HG02938 (cell line): ENCODE measurements at regions not wholly inside any gene's neighbourhood (a gene's known extent, or its start where the extent isn't known, plus 50 kb on each side); places are given as distances from the start of the nearest gene placed in this dataset.

ENCODE experiments used
- ATAC-seq: cut with Tn5 transposase; IDR thresholded peaks from one replicate; pipeline ENCODE4 v1.9.1; 2021; ENCODE audit warnings: mild to moderate bottlenecking, moderate library complexity; ENCODE audit not compliant: unreplicated experiment

GRCh38 chr4:101596781-101597552 is 193.6 kb upstream of the BANK1 start:
- ATAC-seq: no peak

- ATAC-seq: no peak
These were observed 195.9 kb upstream of the BANK1 start for GRCh38 chr4:101594588-101594987.

GRCh38 chr4:101593666-101594065 is 196.9 kb upstream of the BANK1 start:
- ATAC-seq: no peak

DNA sequence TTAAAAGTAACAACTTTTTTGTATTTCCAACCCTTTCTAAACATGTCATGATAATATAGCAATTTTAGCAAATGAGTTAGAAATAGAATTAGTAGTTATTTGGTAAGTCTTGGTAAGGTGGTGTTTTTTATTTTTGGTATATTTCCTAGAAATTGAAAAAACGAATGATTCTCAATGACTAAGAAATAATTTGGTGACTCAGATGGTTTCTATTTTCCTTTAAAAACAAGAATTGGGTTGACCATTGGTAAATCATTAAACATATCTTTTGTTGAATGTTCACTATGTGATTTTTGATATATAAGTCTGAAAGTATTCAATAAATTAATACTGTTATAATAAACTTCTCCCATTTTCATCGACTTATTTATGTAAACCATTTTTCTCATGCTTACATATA is 206.2 kb upstream of the BANK1 start:
- no peak for ATAC-seq

DNA sequence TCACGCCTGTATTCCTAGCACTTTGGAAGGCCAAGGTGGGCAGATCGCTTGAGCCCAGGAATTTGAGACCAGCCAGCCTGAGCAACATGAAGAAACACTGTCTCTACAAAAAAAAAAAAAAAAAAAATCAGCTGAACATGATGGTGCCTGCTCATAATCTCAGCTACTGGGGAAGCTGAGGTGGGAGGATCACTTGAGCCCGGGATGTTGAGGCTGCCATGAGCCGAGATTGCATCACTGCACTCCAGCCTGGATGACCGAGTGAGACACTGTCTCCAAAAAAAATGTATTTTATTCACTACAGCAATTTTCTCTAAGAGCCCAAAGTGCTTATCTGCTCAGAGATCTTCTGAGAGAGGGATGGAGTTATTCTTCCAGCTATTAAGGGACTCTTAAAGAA is 215.8 kb upstream of the PPP3CA start:
- ATAC-seq: no peak

DNA sequence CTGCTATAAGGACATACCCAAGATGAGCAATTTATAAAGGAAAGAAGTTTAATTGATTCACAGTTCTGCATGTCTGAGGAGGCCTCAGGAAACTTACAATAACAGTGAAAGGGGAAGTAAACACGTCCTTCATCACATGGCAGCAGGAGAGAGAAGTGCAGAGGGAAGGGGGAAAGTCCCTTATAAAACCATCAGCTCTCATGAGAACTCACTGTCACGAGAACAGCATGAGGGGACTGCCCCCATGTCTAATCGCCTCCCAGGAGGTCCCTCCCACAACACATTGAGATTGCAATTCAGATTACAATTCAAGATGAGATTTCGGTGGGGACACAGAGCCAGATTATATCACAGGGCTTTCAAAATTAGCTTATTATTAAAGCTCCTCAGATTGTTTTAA is 209.5 kb upstream of the PPP3CA start:
- no peak for ATAC-seq

- no peak for ATAC-seq
These were observed 208.1 kb upstream of the PPP3CA start for GRCh38 chr4:101555341-101555880.

- ATAC-seq: no peak
These were observed 193.0 kb upstream of the PPP3CA start for GRCh38 chr4:101540336-101540735.

DNA sequence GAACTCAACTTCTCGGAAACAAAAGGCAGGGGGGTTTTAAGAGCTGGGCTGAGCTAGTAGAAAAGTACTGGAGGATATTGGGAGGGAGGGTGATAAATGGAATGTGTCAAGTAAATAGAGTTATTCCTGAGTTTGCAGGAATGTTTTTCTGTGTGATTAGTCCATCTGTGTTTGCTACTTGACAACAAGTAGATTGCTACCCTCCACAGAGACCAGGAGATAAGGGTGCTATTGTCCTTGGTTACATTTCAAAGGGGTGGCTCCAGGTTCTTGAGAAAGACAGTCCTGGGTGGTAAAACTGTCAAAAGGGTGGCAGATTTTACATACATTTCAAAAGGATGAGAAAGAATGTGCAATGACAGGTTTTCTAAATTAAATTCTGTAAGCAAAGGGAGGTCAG is 181.2 kb upstream of the PPP3CA start:
- ATAC-seq: no peak

GRCh38 chr4:101527188-101527587 is 179.9 kb upstream of the PPP3CA start:
- ATAC-seq: peak; percentile 91

DNA sequence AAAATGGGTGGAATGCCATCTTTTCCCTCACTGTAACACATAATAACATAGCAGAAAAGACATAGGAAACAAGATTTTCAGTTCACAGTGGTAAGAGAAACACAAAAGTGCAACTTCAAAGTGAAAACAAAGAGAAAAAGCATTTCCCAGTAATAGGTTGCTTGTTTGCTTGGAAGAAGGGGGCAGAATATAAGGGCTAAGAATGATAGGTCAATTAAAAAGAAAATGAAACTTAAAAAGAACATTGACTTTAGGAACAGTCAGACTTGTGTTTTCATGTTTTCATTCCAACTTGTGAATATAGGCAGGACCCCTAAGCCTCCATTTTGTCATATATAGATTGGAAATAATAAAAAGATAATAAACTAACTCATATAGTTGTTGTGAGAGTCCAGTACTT is 168.2 kb upstream of the PPP3CA start:
- ATAC-seq: no peak

DNA sequence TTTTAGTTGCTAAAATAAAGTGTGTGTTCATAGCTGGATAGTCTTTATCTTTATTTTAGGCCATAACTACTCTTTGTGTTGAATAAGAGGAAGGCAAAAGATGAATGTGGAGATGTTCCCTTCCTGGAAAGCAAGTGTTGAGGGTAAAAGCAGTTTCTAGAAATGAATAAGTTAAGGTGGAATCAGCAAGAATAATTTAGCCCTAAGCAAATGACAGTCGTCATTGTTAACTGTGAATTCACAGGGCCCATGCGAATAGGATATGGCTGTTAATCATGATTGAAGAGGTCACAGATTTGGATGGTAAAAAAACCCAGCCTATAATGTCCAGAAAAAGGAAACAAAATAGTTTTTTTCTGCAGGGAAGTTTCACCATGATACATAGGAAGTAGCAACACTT is 167.8 kb upstream of the PPP3CA start:
- ATAC-seq: no peak

GRCh38 chr4:101512416-101512815 is 165.1 kb upstream of the PPP3CA start:
- ATAC-seq: no peak

DNA sequence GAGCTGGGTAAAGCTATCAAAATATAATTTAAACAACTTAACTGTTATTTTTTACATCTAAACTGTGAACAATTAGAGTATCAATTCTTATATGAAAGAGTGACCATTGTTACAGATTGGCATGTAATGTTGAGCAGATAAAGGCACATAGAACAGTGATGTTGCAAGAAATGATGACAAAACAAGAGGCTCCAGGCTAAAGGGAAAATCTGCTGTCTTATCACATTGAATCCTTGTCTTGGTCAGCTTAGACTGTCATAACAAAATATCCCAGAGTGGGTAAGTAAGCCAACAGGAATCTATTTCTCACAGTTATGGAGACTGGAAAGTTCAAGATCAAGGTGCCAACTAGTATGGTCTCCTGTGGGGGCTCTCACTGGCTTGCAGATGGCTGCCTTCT is 154.1 kb upstream of the PPP3CA start:
- ATAC-seq: no peak

GRCh38 chr4:101500742-101501141 is 153.4 kb upstream of the PPP3CA start:
- no peak for ATAC-seq

DNA sequence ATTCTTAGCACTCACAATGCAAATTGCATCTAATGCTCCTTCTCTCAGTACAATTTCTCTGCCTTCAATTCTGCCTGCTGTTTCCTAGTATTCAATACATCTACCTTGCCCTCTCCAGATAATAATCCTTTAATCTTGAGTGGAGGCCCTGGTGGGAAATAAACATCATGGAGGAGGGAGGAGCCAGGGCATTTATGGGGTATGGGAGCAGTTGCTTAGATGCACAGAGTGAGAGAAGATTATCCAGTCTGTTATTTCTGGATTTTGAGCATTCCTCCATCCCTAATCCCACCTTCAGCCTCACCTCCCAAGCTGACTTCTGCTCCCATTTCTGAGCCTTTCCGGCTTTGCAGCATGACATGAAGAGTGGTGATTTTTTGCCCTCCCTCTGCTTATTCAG is 127.9 kb upstream of the PPP3CA start:
- ATAC-seq: no peak

GRCh38 chr4:101471201-101471600 is 123.9 kb upstream of the PPP3CA start:
- no peak for ATAC-seq

- no peak for ATAC-seq
These were observed 117.3 kb upstream of the PPP3CA start for GRCh38 chr4:101464596-101464995.

GRCh38 chr4:101458914-101459313 is 111.6 kb upstream of the PPP3CA start:
- ATAC-seq: no peak

GRCh38 chr4:101458473-101458872 is 111.1 kb upstream of the PPP3CA start:
- no peak for ATAC-seq

GRCh38 chr4:101451086-101451485 is 103.8 kb upstream of the PPP3CA start:
- no peak for ATAC-seq

GRCh38 chr4:101441446-101441845 is 94.1 kb upstream of the PPP3CA start:
- ATAC-seq: no peak

GRCh38 chr4:101439926-101440325 is 92.6 kb upstream of the PPP3CA start:
- no peak for ATAC-seq
